Right renal cortex interstitium (tissue), 3 donors: ENCODE measurements at regions not wholly inside any gene's neighbourhood (a gene's known extent, or its start where the extent isn't known, plus 50 kb on each side); places are given as distances from the start of the nearest gene placed in this dataset.
"Not testable (repeated sequence)": the region's sequence is repeated elsewhere in the genome, so short reads cannot be mapped to it uniquely, and the experiment has no call there.

Experiments used
- DNase-seq, 3 donors: peaks; one replicate each; pipeline ENCODE4 v3.0.0-alpha.2; 2013; ENCODE audit warnings: low read depth in 3 of 3, low spot score in 2 of 3

GRCh38 chr22:23384431-23384830, 195.7 kb downstream of the IGLL1 start:
- no peak for DNase-seq

- no peak for DNase-seq
Observed at GRCh38 chr22:23383491-23384361, 196.4 kb downstream of the IGLL1 start.

GRCh38 chr22:23382428-23383218, 197.5 kb downstream of the IGLL1 start:
- no peak for DNase-seq

- no peak for DNase-seq
Observed at GRCh38 chr22:23381661-23382427, 198.2 kb downstream of the IGLL1 start.

GRCh38 chr22:23380911-23381310, 199.2 kb downstream of the IGLL1 start:
- DNase-seq, result no peak

- DNase-seq, result no peak
Observed at GRCh38 chr22:23380230-23380573, 199.9 kb downstream of the IGLL1 start.

- DNase-seq, result not testable (repeated sequence)
Observed at GRCh38 chr22:23379540-23380229, 199.4 kb downstream of the BCR start.

GRCh38 chr22:23377767-23378166, 197.5 kb downstream of the BCR start:
- no peak for DNase-seq

- no peak for DNase-seq
Observed at GRCh38 chr22:23376256-23376655, 195.9 kb downstream of the BCR start.

GRCh38 chr22:23375031-23375827, 194.9 kb downstream of the BCR start:
- DNase-seq, result no peak

- no peak for DNase-seq
Observed at GRCh38 chr22:23373601-23374000, 193.3 kb downstream of the BCR start.

GRCh38 chr22:23370251-23370650, 189.9 kb downstream of the BCR start:
- DNase-seq, result no peak

- no peak for DNase-seq
Observed at GRCh38 chr22:23369054-23369685, 188.9 kb downstream of the BCR start.
